ENCODE measurements at regions not wholly inside any gene's neighbourhood (a gene's known extent, or its start where the extent isn't known, plus 50 kb on each side); places are given as distances from the start of the nearest gene placed in this dataset.

- no peak for TF ChIP-seq CTCF (IDR thresholded peaks at IDR 0.05; ENCODE audit: insufficient read depth, low read length)
- no peak for TF ChIP-seq REST (IDR thresholded peaks at IDR 0.05; ENCODE audit: insufficient replicate concordance, low read depth)
- TF ChIP-seq GABPA (IDR thresholded peaks at IDR 0.05; ENCODE audit: low read depth): no peak
- TF ChIP-seq POLR2AphosphoS5 (IDR thresholded peaks at IDR 0.05; ENCODE audit: low read depth): no peak
- no peak for TF ChIP-seq SPI1 (IDR thresholded peaks at IDR 0.05; ENCODE audit: borderline replicate concordance, low read depth)
Observed at GRCh38 chr13:84923831-84924230, 875.4 kb downstream of the SLITRK6 start.
